NCI-H2227 (cell line): ENCODE measurements at regions not wholly inside any gene's neighbourhood (a gene's known extent, or its start where the extent isn't known, plus 50 kb on each side); places are given as distances from the start of the nearest gene placed in this dataset.
"Not testable (repeated sequence)": the region's sequence is repeated elsewhere in the genome, so short reads cannot be mapped to it uniquely, and the experiment has no call there.

ENCODE experiments used
- DNase-seq: peaks from one replicate; lab custom pipeline; 2025; ENCODE audit not compliant: unreplicated experiment; lab: John Stamatoyannopoulos, UW

DNA sequence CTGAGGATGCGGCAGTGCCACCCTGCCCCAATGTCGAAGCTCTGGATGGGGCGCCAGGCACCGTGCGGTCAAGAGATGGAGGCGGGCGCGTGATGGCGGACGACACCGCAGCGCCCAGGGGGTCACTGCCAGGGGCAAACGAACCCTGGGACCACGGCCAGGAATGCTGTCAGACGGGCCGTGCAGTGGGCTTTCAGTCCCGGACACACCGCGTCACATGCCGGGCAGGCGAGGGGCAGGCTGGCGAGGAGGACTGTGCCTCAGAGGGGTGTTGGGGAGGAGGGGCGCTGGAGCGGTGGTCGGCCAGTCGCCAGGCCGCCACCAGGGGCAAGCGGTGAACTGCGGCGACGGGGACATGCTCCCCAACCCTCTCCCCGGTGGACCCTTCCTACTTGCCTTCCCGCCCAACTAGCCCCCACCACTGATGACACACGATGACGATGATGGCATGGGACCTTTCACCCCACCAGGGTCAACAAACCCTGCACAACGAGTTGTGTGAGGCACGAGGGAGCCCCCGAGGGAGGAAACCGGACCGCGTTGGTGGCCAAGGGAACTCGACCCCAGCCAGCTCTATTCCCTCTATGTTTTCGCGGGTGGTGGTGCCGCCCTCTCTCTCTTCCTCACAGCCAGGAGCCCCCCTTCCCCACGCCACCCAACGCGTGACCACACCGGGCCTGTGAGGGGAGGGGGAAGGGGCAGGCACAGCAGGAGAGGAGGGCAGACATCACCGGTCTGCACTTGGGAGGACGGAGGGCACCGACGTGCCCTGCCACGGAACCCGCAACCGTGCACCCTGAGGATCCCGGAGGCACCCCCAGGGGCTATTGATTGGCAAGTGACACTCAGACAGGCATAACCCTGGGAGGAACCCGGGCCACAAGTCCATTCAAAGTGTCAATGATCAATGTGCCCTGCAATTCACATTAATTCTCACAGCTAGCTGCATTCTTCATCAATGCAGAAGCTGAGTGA, 1960.9 kb upstream of the DEFB115 start:
- DNase-seq, result no peak

GRCh38 chr20:29297411-29298270, 1959.8 kb upstream of the DEFB115 start:
- no peak for DNase-seq

GRCh38 chr20:29298271-29298590, 1959.2 kb upstream of the DEFB115 start:
- DNase-seq, result no peak

GRCh38 chr20:29298759-29299613, 1958.5 kb upstream of the DEFB115 start:
- no peak for DNase-seq

GRCh38 chr20:29299811-29300578, 1957.5 kb upstream of the DEFB115 start:
- DNase-seq, result no peak

DNA sequence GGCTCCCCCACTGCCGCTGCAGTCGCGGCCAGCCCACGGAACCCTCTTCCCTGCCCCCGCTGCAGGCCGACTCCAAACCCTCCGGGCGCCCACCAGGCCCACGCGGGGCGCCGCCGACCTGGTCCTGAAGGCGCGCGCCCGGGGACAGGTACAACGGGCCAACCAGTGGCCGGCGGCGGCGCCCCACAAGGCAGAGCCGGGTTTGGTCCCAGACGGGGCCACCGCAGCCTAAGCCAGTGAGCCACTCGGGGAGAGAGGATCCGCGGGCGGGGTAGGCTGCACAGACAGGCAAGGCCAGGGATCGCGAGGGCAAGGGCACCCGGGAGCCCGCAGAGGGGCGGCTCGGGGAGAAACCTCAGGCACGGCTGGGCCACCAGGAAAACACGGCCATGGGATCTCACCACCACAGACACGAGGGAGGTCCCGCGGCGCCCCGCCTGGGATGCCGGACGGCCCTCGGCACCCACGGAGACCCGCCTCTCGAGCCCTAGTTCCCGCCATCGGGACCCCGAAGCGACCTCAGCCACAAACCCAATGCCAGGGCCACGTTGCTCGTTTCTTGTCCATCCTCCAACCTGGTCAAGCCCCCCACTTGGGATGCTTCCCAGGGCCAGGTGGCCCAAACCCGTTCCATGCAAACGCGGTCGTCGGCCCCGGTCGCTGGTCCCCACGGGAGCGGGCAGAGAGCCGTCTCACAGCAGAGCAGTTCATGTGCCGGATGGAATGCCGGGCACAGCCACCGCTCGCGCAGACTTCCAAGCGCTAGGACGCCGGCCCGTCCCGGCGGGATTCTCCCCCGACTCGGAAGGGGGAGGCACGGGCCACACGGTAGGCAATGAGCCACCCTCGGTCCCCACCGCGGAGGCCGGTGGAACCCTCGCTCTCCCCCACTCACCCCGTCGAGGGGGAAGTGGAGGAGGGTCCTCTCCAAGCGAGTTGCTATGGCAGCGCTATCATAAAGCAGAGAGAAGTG, 1956.6 kb upstream of the DEFB115 start:
- no peak for DNase-seq

GRCh38 chr20:29301624-29302259, 1955.7 kb upstream of the DEFB115 start:
- no peak for DNase-seq

GRCh38 chr20:29302979-29303644, 1954.4 kb upstream of the DEFB115 start:
- DNase-seq, result no peak

GRCh38 chr20:29306390-29307072, 1950.9 kb upstream of the DEFB115 start:
- no peak for DNase-seq

DNA sequence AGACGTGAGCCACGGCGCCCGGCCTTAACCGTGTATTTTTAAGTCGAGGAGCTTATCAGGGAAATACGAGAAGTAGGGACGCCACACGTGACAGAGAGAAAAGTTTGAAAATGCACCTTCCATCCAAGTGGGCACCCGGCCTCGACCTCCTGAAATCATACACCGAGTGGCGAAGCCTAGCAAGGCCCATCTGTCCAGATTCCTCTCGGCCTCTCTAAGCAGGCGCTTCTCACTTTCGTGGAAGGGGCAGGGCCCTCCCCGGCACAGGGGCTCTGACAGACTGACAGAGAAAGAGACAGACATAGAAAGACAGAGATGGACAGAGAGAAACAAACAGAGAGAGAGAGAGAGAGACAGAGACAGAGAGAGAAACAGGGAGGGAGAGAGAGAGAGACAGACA, 1950.0 kb upstream of the DEFB115 start:
- DNase-seq, result not testable (repeated sequence)

GRCh38 chr20:29308956-29309355, 1948.5 kb upstream of the DEFB115 start:
- not testable (repeated sequence) for DNase-seq

- not testable (repeated sequence) for DNase-seq
These were observed 1948.0 kb upstream of the DEFB115 start for GRCh38 chr20:29309481-29309880.

DNA sequence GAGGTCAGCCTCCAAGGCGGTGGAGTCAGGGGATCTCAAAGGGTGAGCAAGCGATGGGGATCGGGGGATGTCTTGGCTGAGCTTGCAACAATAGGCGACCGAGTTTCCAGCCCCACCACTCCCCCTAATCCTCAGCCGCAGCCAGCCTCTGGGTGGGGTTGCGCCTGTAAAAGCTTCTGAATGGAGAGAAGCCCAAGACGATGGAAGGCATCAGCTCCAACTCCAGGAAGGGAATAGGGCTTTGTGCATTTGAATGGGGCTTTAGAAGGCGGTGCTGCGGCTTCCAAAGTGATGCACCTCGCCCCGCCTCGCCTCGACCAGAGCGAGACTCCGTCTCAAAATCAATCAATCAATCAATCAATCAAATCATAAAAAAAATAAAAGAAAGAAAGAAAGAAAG, 1946.4 kb upstream of the DEFB115 start:
- not testable (repeated sequence) for DNase-seq

GRCh38 chr20:29312679-29313078, 1944.8 kb upstream of the DEFB115 start:
- DNase-seq, result not testable (repeated sequence)

GRCh38 chr20:29313481-29313880, 1944.0 kb upstream of the DEFB115 start:
- no peak for DNase-seq

DNA sequence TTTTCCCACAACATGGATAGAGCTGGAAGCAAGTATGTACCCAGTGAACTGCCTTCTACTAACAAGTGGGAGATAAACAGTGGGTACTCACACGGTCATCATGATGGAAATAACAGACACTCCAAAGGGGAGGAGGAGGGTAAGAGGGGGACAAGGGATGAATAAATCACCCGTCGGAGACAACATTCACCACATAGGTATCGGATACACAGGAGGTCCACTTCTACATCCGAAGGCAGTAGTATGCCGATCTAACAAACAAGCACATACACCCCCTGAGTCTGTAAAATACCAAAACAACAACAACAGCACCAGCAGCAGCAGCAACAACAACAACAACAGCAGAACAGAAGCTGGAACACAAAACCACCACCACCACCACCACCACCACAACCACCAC, 1943.2 kb upstream of the DEFB115 start:
- no peak for DNase-seq

DNA sequence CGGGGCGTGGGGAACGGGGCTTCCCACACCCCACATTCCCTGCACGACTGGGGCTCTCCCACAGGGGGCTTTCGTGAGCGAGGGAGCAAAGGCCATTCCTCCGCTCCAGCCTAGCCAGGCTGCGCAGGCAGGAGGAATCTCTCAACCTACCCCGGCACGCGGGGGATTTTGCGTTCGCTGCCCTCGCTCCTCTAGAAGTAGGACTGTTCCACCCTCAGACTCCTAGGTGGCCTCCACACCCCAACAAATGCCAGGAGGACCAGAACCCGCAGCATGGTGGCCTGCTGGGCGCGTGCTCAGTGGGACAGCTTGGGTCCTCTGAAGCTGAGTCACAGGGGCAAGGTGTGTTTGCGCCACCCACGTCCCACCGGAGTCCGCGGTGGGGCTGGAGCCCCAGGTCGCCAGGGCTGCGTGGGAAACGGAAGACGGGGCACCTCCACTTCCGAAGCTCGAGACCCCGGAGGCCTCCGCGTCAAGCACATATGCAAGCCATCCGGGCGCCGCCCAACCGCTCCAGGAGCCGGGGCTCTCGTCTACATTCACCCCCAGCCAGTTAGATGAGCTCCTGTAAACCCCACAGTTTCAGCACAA, 1938.5 kb upstream of the DEFB115 start:
- DNase-seq, result no peak
